ENCODE measurements at regions not wholly inside any gene's neighbourhood (a gene's known extent, or its start where the extent isn't known, plus 50 kb on each side); places are given as distances from the start of the nearest gene placed in this dataset.

DNA sequence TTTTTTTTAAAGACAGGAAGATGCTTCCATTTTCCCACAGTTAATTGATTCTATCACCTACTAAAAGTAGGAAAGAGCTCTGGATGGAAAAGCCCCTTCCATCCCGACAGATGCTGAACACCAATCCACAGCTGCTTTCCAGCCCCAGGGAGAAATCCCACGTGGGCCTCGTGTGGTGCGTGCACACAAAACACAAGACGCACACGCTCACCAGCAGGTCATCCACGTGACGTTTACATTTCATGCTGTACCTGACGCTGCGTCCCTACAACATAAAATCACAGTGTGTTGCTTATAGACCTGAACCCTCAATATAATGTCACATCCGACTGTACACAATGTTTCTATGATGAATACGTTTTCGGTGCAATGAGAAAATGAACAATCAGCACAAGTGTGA is 50.2 kb upstream of the DACT2 start:
- no peaks in the 10 kb centered on the region for H3K36me3 ChIP-seq (ENCODE audit: insufficient read depth)
- TF ChIP-seq, protein P1, sequence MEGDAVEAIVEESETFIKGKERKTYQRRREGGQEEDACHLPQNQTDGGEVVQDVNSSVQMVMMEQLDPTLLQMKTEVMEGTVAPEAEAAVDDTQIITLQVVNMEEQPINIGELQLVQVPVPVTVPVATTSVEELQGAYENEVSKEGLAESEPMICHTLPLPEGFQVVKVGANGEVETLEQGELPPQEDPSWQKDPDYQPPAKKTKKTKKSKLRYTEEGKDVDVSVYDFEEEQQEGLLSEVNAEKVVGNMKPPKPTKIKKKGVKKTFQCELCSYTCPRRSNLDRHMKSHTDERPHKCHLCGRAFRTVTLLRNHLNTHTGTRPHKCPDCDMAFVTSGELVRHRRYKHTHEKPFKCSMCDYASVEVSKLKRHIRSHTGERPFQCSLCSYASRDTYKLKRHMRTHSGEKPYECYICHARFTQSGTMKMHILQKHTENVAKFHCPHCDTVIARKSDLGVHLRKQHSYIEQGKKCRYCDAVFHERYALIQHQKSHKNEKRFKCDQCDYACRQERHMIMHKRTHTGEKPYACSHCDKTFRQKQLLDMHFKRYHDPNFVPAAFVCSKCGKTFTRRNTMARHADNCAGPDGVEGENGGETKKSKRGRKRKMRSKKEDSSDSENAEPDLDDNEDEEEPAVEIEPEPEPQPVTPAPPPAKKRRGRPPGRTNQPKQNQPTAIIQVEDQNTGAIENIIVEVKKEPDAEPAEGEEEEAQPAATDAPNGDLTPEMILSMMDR (conservative IDR thresholded peaks at IDR 0.05; ENCODE audit: low read depth, low read length): no peak
- peak overlapping the region; percentile 34; the same call in 1 of the 2 replicates for H2AFZ ChIP-seq (ENCODE audit: low read depth)
- no peaks in the 10 kb centered on the region for H4K20me1 ChIP-seq (ENCODE audit: insufficient read depth)
- no peaks in the 10 kb centered on the region for H3K27me3 ChIP-seq (ENCODE audit: insufficient read depth, low read depth)
- H3K4me3 ChIP-seq (IDR thresholded peaks at IDR 0.05; ENCODE audit: insufficient read depth, low read depth, low read length): no peak overlapping the region
- H3K27ac ChIP-seq: no peak overlapping the region
- no peaks in the 10 kb centered on the region for H3K4me1 ChIP-seq (ENCODE audit: low read depth, poor library complexity, severe bottlenecking)
- H3K4me2 ChIP-seq: 0 out of 2 replicates have a peak overlapping the region, but pooled peaks have one; percentile 19
- H3K79me2 ChIP-seq (ENCODE audit: insufficient read depth, low read depth): no peaks in the 10 kb centered on the region
- no peak overlapping the region for H3K9ac ChIP-seq

- H2AFZ ChIP-seq (ENCODE audit: low read depth): peak overlapping the region; percentile 34; the same call in 1 of the 2 replicates
These were observed 50.9 kb upstream of the DACT2 start for GRCh38 chr6:168370310-168370991.

DNA sequence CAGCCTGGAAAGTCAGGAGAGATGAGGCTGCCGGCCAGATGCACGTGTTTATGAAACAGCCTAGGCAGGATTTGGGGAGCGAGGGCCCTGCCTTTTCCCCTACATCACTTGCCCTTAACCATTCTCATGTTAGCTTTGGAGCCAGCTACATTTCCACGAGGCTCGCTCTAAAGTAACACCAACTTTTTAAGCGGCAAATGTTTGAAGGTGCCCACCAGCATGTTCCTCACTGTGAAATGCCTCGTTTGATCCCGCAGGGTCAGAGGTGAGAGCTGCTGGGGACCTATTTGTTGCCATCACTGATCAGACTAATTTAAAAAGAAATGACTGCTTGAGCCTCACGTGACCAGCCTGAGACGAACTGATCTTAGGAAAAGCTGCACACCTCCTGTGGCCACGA is 51.6 kb upstream of the DACT2 start:
- Histone ChIP-seq H3K36me3 (ENCODE audit: insufficient read depth) (no peaks in the 10 kb centered on the region), H3K4me3 (IDR thresholded peaks at IDR 0.05; ENCODE audit: insufficient read depth, low read depth, low read length) (no peak overlapping the region), H3K27me3 (ENCODE audit: insufficient read depth, low read depth) (no peaks in the 10 kb centered on the region), H2AFZ (ENCODE audit: low read depth) (no peak overlapping the region), H3K27ac (no peak overlapping the region), H3K9ac (no peak overlapping the region), H4K20me1 (ENCODE audit: insufficient read depth) (no peaks in the 10 kb centered on the region), H3K79me2 (ENCODE audit: insufficient read depth, low read depth) (no peaks in the 10 kb centered on the region), H3K4me2 (no peak overlapping the region), H3K4me1 (ENCODE audit: low read depth, poor library complexity, severe bottlenecking) (no peaks in the 10 kb centered on the region)
- TF ChIP-seq, protein P1 (conservative IDR thresholded peaks at IDR 0.05; ENCODE audit: low read depth, low read length): no peak

More at GRCh38 chr6:168370310-168370991, 50.9 kb upstream of the DACT2 start:
- Histone ChIP-seq H3K27ac (no peak overlapping the region), H3K4me2 (0 out of 2 replicates have a peak overlapping the region, but pooled peaks have one; percentile 19), H3K79me2 (ENCODE audit: insufficient read depth, low read depth) (no peaks in the 10 kb centered on the region), H4K20me1 (ENCODE audit: insufficient read depth) (no peaks in the 10 kb centered on the region), H3K36me3 (ENCODE audit: insufficient read depth) (no peaks in the 10 kb centered on the region), H3K4me3 (IDR thresholded peaks at IDR 0.05; ENCODE audit: insufficient read depth, low read depth, low read length) (no peak overlapping the region), H3K27me3 (ENCODE audit: insufficient read depth, low read depth) (no peaks in the 10 kb centered on the region), H3K9ac (no peak overlapping the region), H3K4me1 (ENCODE audit: low read depth, poor library complexity, severe bottlenecking) (no peaks in the 10 kb centered on the region)
- TF ChIP-seq, protein P1 (conservative IDR thresholded peaks at IDR 0.05; ENCODE audit: low read depth, low read length): peak; percentile 76

DNA sequence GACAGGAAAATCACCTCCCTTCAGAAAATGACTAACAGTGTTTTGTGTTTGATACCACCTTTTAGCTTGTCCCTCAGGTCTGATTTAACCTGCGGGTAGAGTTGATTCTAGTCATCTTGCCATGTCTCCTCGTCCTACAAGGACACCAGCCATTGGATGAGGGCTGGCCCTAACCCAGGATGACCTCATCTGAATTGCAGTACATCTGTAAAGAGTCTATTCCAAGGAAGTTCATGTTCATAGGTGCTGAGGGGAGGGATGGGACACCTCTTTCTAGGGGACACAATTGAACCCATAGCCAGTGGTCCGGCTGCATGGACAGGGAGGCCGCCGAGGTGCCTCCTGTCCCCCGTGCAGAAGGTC is 52.0 kb upstream of the DACT2 start:
- Histone ChIP-seq H3K27ac (no peak overlapping the region), H3K36me3 (ENCODE audit: insufficient read depth) (no peaks in the 10 kb centered on the region), H3K27me3 (ENCODE audit: insufficient read depth, low read depth) (no peaks in the 10 kb centered on the region), H2AFZ (ENCODE audit: low read depth) (no peak overlapping the region), H3K4me1 (ENCODE audit: low read depth, poor library complexity, severe bottlenecking) (no peaks in the 10 kb centered on the region), H3K79me2 (ENCODE audit: insufficient read depth, low read depth) (no peaks in the 10 kb centered on the region), H4K20me1 (ENCODE audit: insufficient read depth) (no peaks in the 10 kb centered on the region), H3K4me3 (IDR thresholded peaks at IDR 0.05; ENCODE audit: insufficient read depth, low read depth, low read length) (no peak overlapping the region), H3K4me2 (no peak overlapping the region), H3K9ac (no peak overlapping the region)
- TF ChIP-seq, protein P1 (conservative IDR thresholded peaks at IDR 0.05; ENCODE audit: low read depth, low read length): no peak
